NT2/D1 (cell line): ENCODE measurements at regions not wholly inside any gene's neighbourhood (a gene's known extent, or its start where the extent isn't known, plus 50 kb on each side); places are given as distances from the start of the nearest gene placed in this dataset.

Experiments
- DNase-seq: peaks from one replicate; pipeline ENCODE4 v3.0.0-alpha.2; 2011; ENCODE audit warnings: low read depth, low spot score
- H3K27me3 ChIP-seq: 2 replicates; pipeline ENCODE4 v1.6.0; 2011; ENCODE audit warnings: mild to moderate bottlenecking; ENCODE audit not compliant: insufficient read length, insufficient read depth
- H3K36me3 ChIP-seq: 2 replicates; pipeline ENCODE4 v1.6.1; 2011; ENCODE audit warnings: mild to moderate bottlenecking, low read length, mixed read lengths; ENCODE audit not compliant: insufficient read depth, insufficient read length
- H3K4me1 ChIP-seq: 2 replicates; pipeline ENCODE4 v1.5.1; 2011; ENCODE audit not compliant: insufficient read depth, insufficient read length
- H3K4me3 ChIP-seq: 2 replicates; pipeline ENCODE4 v1.5.1; 2011; ENCODE audit warnings: low read depth; ENCODE audit not compliant: insufficient read length
- H3K9ac ChIP-seq: 2 replicates; pipeline ENCODE4 v1.6.0; 2011; ENCODE audit warnings: low read depth; ENCODE audit not compliant: insufficient read length
- H3K9me3 ChIP-seq: 2 replicates; pipeline ENCODE4 v1.5.1; 2011; ENCODE audit warnings: mild to moderate bottlenecking, low read length; ENCODE audit not compliant: insufficient read depth
- SUZ12 ChIP-seq: IDR thresholded peaks from 2 replicates; pipeline ENCODE4 v1.6.1; 2011; ENCODE audit not compliant: insufficient read length, insufficient read depth; ENCODE audit errors: extremely low read depth
- YY1 ChIP-seq: IDR thresholded peaks from 2 replicates; pipeline ENCODE4 v1.6.1; 2011; ENCODE audit not compliant: insufficient read length, insufficient read depth
- ZNF274 ChIP-seq: IDR thresholded peaks from 2 replicates; pipeline ENCODE4 v1.6.1; 2011; ENCODE audit warnings: mild to moderate bottlenecking, low read depth, low read length

DNA sequence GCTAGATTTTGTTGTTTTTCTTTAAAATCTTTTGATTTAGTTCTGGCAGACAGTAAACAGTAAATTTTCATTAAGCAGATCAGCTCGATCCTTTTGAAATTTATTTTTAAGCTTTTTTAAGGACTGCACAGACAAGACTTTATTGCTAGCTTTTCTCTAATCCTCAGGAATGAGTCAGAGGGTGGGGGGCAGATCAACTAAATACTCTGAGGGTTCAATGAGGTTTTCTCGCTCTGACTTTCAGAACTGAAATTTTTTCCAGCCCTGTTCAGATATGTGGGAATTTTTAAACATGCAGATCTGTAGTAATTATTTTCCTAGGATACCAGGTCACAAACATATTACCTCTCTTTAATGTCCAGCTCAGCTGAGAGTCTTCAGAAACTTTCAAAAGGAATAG lies 977.2 kb downstream of the CDH11 start:
- no peak overlapping the region for H3K4me3 ChIP-seq
- TF ChIP-seq YY1 (no peak), ZNF274 (no peak), SUZ12 (no peak)
- DNase-seq, result no peak
- no peaks in the 10 kb centered on the region for H3K36me3 ChIP-seq
- H3K9ac ChIP-seq, result no peak overlapping the region
- H3K27me3 ChIP-seq, result no peaks in the 10 kb centered on the region
- no peaks in the 10 kb centered on the region for H3K9me3 ChIP-seq
- H3K4me1 ChIP-seq, result no peaks in the 10 kb centered on the region

DNA sequence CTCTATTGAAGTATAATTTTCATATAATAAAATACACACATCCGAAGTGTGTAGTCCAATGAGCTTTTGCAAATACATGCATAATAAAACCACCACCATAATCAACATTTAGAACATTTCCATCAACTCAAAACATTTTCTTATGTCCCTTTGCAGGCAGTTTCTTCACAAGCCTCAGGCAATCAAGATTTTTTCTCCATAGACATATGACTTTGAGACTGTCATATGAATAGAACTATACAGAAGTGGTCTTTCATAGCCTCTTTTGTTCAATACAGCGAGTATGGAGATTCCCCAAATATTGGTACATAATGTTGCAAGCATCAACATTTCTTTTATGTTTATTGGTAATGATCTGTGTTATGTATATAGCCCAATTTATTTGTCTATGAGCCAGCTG lies 983.2 kb downstream of the CDH11 start:
- DNase-seq, result no peak
- no peaks in the 10 kb centered on the region for H3K36me3 ChIP-seq
- no peaks in the 10 kb centered on the region for H3K27me3 ChIP-seq
- H3K9me3 ChIP-seq, result no peaks in the 10 kb centered on the region
- H3K4me3 ChIP-seq, result no peak overlapping the region
- no peaks in the 10 kb centered on the region for H3K4me1 ChIP-seq
- TF ChIP-seq SUZ12 (no peak), ZNF274 (no peak), YY1 (no peak)
- no peak overlapping the region for H3K9ac ChIP-seq

DNA sequence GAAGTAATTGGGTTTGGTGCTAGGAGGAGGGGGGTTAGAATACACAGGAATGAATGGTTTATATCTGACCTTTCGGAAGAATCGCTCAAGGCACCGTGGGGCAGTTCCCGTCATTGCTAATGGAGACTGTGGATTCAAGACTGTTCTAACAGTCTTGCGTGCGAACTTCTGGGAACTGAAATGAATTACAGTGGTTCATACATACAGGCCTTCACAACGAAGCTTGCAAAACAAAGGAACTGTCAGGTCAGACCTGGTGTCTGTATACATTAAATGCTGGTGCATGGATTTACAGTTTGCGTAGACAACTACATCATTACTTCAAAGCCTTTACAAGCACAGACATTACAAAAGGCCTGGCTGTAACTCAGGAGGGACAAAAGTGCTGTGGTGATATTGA lies 983.9 kb downstream of the CDH11 start:
- Histone ChIP-seq H3K27me3 (no peaks in the 10 kb centered on the region), H3K4me3 (no peak overlapping the region), H3K9ac (no peak overlapping the region), H3K9me3 (no peaks in the 10 kb centered on the region), H3K36me3 (no peaks in the 10 kb centered on the region), H3K4me1 (no peaks in the 10 kb centered on the region)
- TF ChIP-seq ZNF274, result no peak
- no peak for TF ChIP-seq YY1
- TF ChIP-seq SUZ12, result no peak
- DNase-seq, result no peak

DNA sequence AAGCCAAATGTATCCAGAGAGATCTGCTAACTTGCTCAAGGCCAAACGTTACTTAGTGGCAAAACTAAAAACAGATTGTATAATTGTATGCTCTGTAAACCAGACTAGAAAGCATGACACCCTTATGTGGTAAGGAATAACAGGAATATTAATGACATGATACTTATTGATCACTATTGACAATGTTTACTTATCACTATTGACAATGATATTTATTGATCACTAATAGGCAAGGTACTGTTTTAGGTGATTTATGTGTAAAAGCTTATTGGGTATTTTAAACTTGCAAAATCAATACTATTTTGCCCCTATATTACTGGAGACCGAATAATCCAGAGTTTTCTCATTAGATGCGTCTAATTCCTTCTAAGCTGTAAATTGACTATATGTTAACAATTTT lies 985.1 kb downstream of the CDH11 start:
- no peaks in the 10 kb centered on the region for H3K9me3 ChIP-seq
- no peak for DNase-seq
- TF ChIP-seq YY1, result no peak
- no peak for TF ChIP-seq SUZ12
- no peak for TF ChIP-seq ZNF274
- no peaks in the 10 kb centered on the region for H3K4me1 ChIP-seq
- H3K36me3 ChIP-seq, result no peaks in the 10 kb centered on the region
- H3K27me3 ChIP-seq, result no peaks in the 10 kb centered on the region
- H3K4me3 ChIP-seq, result no peak overlapping the region
- H3K9ac ChIP-seq, result no peak overlapping the region

DNA sequence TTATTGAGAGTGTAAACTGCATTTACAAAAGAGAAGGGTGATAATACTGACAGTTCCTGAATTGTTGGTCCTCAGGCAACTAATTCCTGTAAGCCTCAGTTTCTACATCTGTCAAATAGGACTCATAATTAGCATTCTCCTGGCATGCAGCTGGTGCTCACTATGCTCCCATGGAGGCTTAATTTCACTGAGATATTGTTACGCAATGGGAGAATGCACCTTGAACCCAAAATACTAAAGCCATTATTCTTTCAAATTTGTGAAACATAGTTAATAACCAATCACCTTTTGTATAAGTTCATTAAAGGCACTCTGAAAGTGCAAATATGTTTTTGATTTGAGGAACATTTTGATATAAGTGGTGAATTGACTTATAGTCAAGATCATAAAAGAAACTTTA lies 985.5 kb downstream of the CDH11 start:
- DNase-seq, result no peak
- TF ChIP-seq SUZ12, result no peak
- TF ChIP-seq ZNF274, result no peak
- TF ChIP-seq YY1, result no peak
- Histone ChIP-seq H3K4me3 (no peak overlapping the region), H3K4me1 (no peaks in the 10 kb centered on the region), H3K9ac (no peak overlapping the region), H3K36me3 (no peaks in the 10 kb centered on the region), H3K9me3 (no peaks in the 10 kb centered on the region), H3K27me3 (no peaks in the 10 kb centered on the region)

DNA sequence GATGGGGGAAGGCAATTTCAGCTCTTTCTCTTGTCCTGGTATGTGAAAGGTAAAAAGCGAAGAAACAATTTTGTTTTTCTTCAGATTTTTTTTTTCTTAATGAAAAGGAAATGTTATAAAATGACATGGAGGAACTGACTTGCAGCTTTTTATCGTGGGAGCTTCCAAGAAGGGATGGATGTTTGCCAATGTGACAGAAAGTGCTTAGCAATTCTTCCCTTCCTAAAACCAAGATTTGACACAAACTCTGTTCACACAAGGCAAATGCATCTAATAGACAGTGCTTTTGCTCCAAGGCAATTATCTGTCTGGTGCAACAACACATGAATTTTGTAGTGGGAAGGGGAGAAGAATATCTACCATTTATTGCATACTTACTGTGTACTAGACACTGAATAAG lies 988.5 kb downstream of the CDH11 start:
- no peak for TF ChIP-seq ZNF274
- no peak for TF ChIP-seq SUZ12
- TF ChIP-seq YY1, result no peak
- DNase-seq, result no peak
- Histone ChIP-seq H3K4me3 (no peak overlapping the region), H3K36me3 (no peaks in the 10 kb centered on the region), H3K4me1 (no peaks in the 10 kb centered on the region), H3K27me3 (no peaks in the 10 kb centered on the region), H3K9me3 (no peaks in the 10 kb centered on the region), H3K9ac (no peak overlapping the region)

DNA sequence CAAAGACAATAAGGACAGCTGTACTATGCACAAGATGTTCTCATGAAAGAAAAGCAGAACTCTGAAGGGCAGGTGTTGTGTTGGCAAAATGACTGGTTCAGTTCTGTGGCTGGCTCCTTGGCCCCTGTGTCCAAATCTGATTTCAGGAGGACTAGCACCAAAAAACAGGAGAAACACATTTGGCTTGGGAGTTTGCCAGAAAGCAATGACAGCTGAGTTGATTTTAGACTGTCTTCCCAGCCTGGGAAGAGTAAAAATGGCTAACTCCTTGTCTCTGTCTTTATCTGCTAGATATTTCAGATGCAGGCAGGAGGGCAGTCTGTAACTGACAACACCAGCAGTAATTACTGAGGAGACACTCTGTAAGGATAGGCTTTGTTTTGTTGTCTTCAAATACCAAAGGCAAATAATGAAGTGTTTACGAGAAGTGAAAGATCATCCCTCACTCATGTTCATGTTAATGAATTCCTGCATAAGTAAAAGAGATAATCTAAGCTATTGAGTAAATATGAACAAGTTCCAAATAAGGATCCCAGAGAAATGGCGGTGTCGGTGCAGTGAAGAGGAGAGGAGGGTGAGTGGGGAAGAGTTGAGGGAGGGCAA lies 989.0 kb downstream of the CDH11 start:
- H3K4me1 ChIP-seq, result no peaks in the 10 kb centered on the region
- TF ChIP-seq ZNF274 (no peak), YY1 (no peak), SUZ12 (no peak)
- H3K9ac ChIP-seq, result no peak overlapping the region
- no peaks in the 10 kb centered on the region for H3K36me3 ChIP-seq
- no peaks in the 10 kb centered on the region for H3K27me3 ChIP-seq
- DNase-seq, result no peak
- H3K4me3 ChIP-seq, result no peak overlapping the region
- H3K9me3 ChIP-seq, result no peaks in the 10 kb centered on the region

DNA sequence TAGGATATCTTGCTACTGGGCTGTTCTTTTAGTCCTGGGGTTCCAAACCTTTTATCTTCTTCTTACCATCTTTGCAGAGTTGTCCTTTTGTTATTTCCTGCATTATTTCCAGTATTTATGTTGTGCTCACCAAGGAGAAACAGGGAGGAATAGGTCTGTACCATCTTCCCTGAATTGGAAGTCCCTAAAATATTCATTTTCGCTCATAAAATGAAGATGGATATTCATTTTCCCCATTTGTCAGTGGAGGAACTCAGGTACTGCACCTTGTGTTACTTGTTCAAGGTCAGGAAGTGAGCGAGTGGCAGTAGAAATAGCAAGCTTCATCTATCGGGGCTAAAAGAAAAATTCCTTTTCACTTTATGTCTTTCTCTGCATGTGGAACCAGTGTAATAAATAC lies 989.7 kb downstream of the CDH11 start:
- no peaks in the 10 kb centered on the region for H3K27me3 ChIP-seq
- DNase-seq, result no peak
- no peaks in the 10 kb centered on the region for H3K4me1 ChIP-seq
- H3K4me3 ChIP-seq, result no peak overlapping the region
- no peak overlapping the region for H3K9ac ChIP-seq
- no peaks in the 10 kb centered on the region for H3K9me3 ChIP-seq
- H3K36me3 ChIP-seq, result no peaks in the 10 kb centered on the region
- no peak for TF ChIP-seq YY1
- TF ChIP-seq ZNF274, result no peak
- TF ChIP-seq SUZ12, result no peak
